K562 (cell line): ENCODE measurements at regions not wholly inside any gene's neighbourhood (a gene's known extent, or its start where the extent isn't known, plus 50 kb on each side); places are given as distances from the start of the nearest gene placed in this dataset.

Experiments
- ATAC-seq: fragments of 200-7000 bp; cut with Tn5 transposase; 3 replicates; pipeline ENCODE4 v1.9.1; 2020; ENCODE audit warnings: moderate library complexity
- BruUV-seq: library from RNA; stranded (reverse); fragments of 400-500 nt; replicated peaks from 2 replicates; lab custom pipeline; 2021; lab: Mats Ljungman, UMichigan
- CTCF ChIA-PET: fragments of 300-600 bp; formaldehyde crosslinking; extraction: SDS; loops from one replicate; lab custom pipeline; 2021; ENCODE audit warnings: low intra/inter-chr PET ratio; lab: Yijun Ruan, JAX
- POLR2A ChIA-PET: fragments of 300-600, 350-650 bp; sonication (Branson Sonifier 250); formaldehyde crosslinking; extraction: SDS; loops from one replicate; lab custom pipeline; 2021; ENCODE audit warnings: antibody characterized with exemption, inconsistent platforms; lab: Yijun Ruan, JAX
- DNase-seq, 4 experiments: peaks; one replicate each; pipeline versions ENCODE4 v3.0.0 to v3.0.0-alpha.2; 2011 to 2018; ENCODE audit warnings: low spot score in 3 of 4, mixed read lengths in 3 of 4; ENCODE audit errors: extremely low read depth in 1 of 4
- FAIRE-seq: peaks from 2 replicates; lab custom pipeline; 2011; peaks lifted over from hg19 to GRCh38; lab: Jason Lieb, UNC
- H2AFZ ChIP-seq: 2 replicates; pipeline ENCODE4 v1.6.0; 2011; ENCODE audit warnings: low read depth, low read length, control low read depth, inconsistent platforms
- H3K27ac ChIP-seq: fragments of 200-600 bp; 3 replicates; pipeline ENCODE4 v1.8.0; 2011; ENCODE audit warnings: low read depth, mild to moderate bottlenecking, control low read depth, inconsistent platforms, low read length, moderate library complexity, mixed read lengths; ENCODE audit errors: extremely low read depth
- H3K27me3 ChIP-seq, 2 experiments: fragments of 300-600 bp in 1 of 2; 2 replicates in 1 of 2; 3 replicates in 1 of 2; pipeline versions ENCODE4 v1.6.0 to v1.8.0; 2011; ENCODE audit warnings: inconsistent platforms in 2 of 2, low read length in 2 of 2, mild to moderate bottlenecking in 1 of 2, mixed read lengths in 1 of 2, moderate library complexity in 1 of 2; ENCODE audit not compliant: control insufficient read depth in 2 of 2, insufficient read depth in 2 of 2
- H3K36me3 ChIP-seq: fragments of 300-600 bp; 3 replicates; pipeline ENCODE4 v1.8.0; 2011; ENCODE audit warnings: mild to moderate bottlenecking, low read length, inconsistent platforms; ENCODE audit not compliant: control insufficient read depth, insufficient read depth
- H3K4me1 ChIP-seq, 2 experiments: fragments of 200-600 bp in 1 of 2; replicated peaks in 1 of 2; 2 replicates in 1 of 2; 3 replicates in 1 of 2; pipeline versions ENCODE4 v1.5.1 to v1.8.0; 2011; ENCODE audit warnings: inconsistent platforms in 2 of 2, low read length in 2 of 2, mild to moderate bottlenecking in 1 of 2, mixed read lengths in 1 of 2, moderate library complexity in 1 of 2; ENCODE audit not compliant: control insufficient read depth in 2 of 2, insufficient read depth in 2 of 2
- H3K4me2 ChIP-seq: 2 replicates; pipeline ENCODE4 v1.6.1; 2011; ENCODE audit warnings: low read length, control low read depth, inconsistent platforms, mixed read lengths; ENCODE audit not compliant: insufficient read depth
- H3K4me3 ChIP-seq: fragments of 200-600 bp; sonication (generic), shearing (Covaris generic); 2 replicates; pipeline ENCODE4 v1.5.1; 2016; ENCODE audit warnings: control low read depth, inconsistent platforms
- H3K79me2 ChIP-seq: fragments of 200-600 bp; 3 replicates; pipeline ENCODE4 v1.8.0; 2011; ENCODE audit warnings: low read length, inconsistent platforms; ENCODE audit not compliant: control insufficient read depth, insufficient read depth
- H3K9ac ChIP-seq, 2 experiments: 2 replicates each; pipeline versions ENCODE4 v1.6.0 to v1.6.1; 2011; ENCODE audit warnings: low read depth in 2 of 2, low read length in 2 of 2, control low read depth in 1 of 2, inconsistent platforms in 1 of 2, mild to moderate bottlenecking in 1 of 2, mixed read lengths in 1 of 2; ENCODE audit not compliant: insufficient read depth in 1 of 2
- H3K9me1 ChIP-seq: one replicate; pipeline ENCODE4 v1.6.0; 2011; ENCODE audit warnings: inconsistent platforms, mild to moderate bottlenecking, low read length, moderate library complexity; ENCODE audit not compliant: control insufficient read depth, insufficient read depth
- H3K9me3 ChIP-seq: replicated peaks from 2 replicates; pipeline ENCODE4 v1.5.1; 2011; ENCODE audit warnings: low read depth, low read length, inconsistent platforms; ENCODE audit not compliant: control insufficient read depth, insufficient read depth
- H4K20me1 ChIP-seq: replicated peaks from 2 replicates; pipeline ENCODE4 v1.6.1; 2011; ENCODE audit warnings: low read length, inconsistent platforms, mixed read lengths; ENCODE audit not compliant: control insufficient read depth, insufficient read depth
- EGR1 ChIP-seq: fragments of 450-650 bp; conservative IDR thresholded peaks from 2 replicates; pipeline ENCODE4 v1.6.1; 2017; ENCODE audit warnings: mild to moderate bottlenecking
- ETV6 ChIP-seq, 3 experiments: fragments of 150-350 bp in 1 of 3; sonication (generic) in 1 of 3; formaldehyde crosslinking in 1 of 3; IDR thresholded peaks; 2 replicates each; pipeline versions ENCODE4 v1.6.1 to v1.8.0; 2014 to 2022; ENCODE audit warnings: borderline replicate concordance in 2 of 3, low read depth in 2 of 3, antibody characterized with exemption in 1 of 3, low read length in 1 of 3, mild to moderate bottlenecking in 1 of 3, missing genetic modification reagents in 1 of 3
- GTF2E2 ChIP-seq: fragments of 200-800 bp; sonication (Bioruptor generic); IDR thresholded peaks from 2 replicates; pipeline ENCODE4 v1.6.1; 2016; ENCODE audit warnings: missing genetic modification characterization, missing compliant biosample characterization
- RAD21 ChIP-seq, 2 experiments: fragments of 250-450 bp in 1 of 2; fragments of 450-650 bp in 1 of 2; sonication (Bioruptor Pico) in 1 of 2; formaldehyde crosslinking in 1 of 2; IDR thresholded peaks in 1 of 2; conservative IDR thresholded peaks in 1 of 2; 2 replicates each; pipeline versions ENCODE4 v1.4.0 to v1.8.0; 2020 to 2022; ENCODE audit warnings: mild to moderate bottlenecking in 2 of 2, moderate library complexity in 1 of 2
- SOX6 ChIP-seq: fragments of 450-650 bp; IDR thresholded peaks from 2 replicates; pipeline ENCODE4 v1.6.1; 2014; ENCODE audit warnings: mild to moderate bottlenecking
- ZBTB1 ChIP-seq: sonication (generic); formaldehyde crosslinking; IDR thresholded peaks from 2 replicates; pipeline ENCODE4 v1.8.1; 2023; ENCODE audit warnings: missing genetic modification reagents, low read depth, mild to moderate bottlenecking, borderline replicate concordance
- ZNF24 ChIP-seq: fragments of 450-650 bp; IDR thresholded peaks from 2 replicates; pipeline ENCODE4 v1.6.1; 2016
- ZNF584 ChIP-seq: fragments of 200-800 bp; sonication (Bioruptor generic); IDR thresholded peaks from 2 replicates; pipeline ENCODE4 v1.6.1; 2016; ENCODE audit warnings: low read depth, mild to moderate bottlenecking, missing genetic modification characterization, missing compliant biosample characterization
- ZNF668 ChIP-seq: fragments of 250-450 bp; sonication (Bioruptor Pico); IDR thresholded peaks from 2 replicates; pipeline ENCODE4 v1.8.0; 2022; ENCODE audit warnings: mild to moderate bottlenecking, inconsistent platforms
- WGBS: fragments of 100-300 bp; shearing (Covaris generic); methylation state at CpG from one replicate; pipeline ENCODE4 v1.1.6; 2016; ENCODE audit warnings: low coverage, mixed read lengths; ENCODE audit not compliant: insufficient coverage; ENCODE audit errors: missing lambda C conversion rate; 5-methylcytosine and 5-hydroxymethylcytosine counted together
- in situ Hi-C: fragments of 300-500 bp; cut with MboI; formaldehyde crosslinking; loops from 4 replicates; pipeline ENCODE4 v1.15.0; 2018; ENCODE audit warnings: inconsistent platforms, mixed read lengths
- intact Hi-C: fragments of 100-400 bp; cut with micrococcal nuclease; formaldehyde crosslinking; loops from 2 replicates; pipeline ENCODE4 v1.14.2; 2022
- TF ChIP-seq, protein P1 (sequence below): IDR thresholded peaks from 3 replicates; pipeline ENCODE4 v1.6.1; 2011; ENCODE audit warnings: borderline replicate concordance, mild to moderate bottlenecking, moderate library complexity; ENCODE audit not compliant: insufficient read length; ENCODE audit errors: extremely low read depth
- TF ChIP-seq, protein P2 (sequence below): fragments of 250-450 bp; sonication (Bioruptor Pico); IDR thresholded peaks from 2 replicates; pipeline ENCODE4 v1.5.0; 2021; ENCODE audit warnings: mild to moderate bottlenecking, moderate library complexity
- TF ChIP-seq, protein P3 (sequence below): fragments of 250-450 bp; sonication (Bioruptor Pico); IDR thresholded peaks from 2 replicates; pipeline ENCODE4 v1.4.0; 2020

DNA sequence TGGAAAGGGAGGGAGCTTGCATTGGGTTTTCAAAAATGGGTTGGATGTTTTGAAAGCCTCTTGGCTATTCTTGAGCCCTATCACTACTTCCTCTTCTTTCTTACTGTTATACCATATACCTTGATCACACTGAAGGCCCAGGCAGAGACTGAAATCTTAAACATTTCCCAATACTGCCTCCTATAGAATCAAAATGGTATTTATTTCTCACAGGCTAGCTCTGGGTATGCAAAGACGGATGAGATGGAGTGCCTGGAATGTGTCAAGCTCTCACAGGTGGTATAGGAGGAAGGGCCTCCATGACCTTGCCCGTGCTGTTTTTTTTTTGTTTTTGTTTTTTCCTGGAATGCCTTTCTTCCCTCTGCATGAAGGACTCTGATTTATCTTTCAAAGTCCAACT is 268.4 kb upstream of the USP24 start (continued):
- TF ChIP-seq GTF2E2 (tag) (no peak), RAD21 (CRISPR knock-in tag; conservative IDR thresholded peaks at IDR 0.05 in 1 of 2, IDR thresholded peaks at IDR 0.05 in 1 of 2) (peak; percentile 72 to 77), ETV6 (IDR thresholded peaks at IDR 0.05; ENCODE audit: borderline replicate concordance in 1 of 2, low read depth in 2 of 2, low read length in 1 of 2) (no peak), ETV6 (CRISPR knock-in tag; IDR thresholded peaks at IDR 0.05; ENCODE audit: borderline replicate concordance) (no peak), ZNF584 (CRISPR knock-in tag) (no peak), ZNF24 (peak; percentile 29; the same call in 1 of the 2 replicates)
- TF ChIP-seq, protein P1, sequence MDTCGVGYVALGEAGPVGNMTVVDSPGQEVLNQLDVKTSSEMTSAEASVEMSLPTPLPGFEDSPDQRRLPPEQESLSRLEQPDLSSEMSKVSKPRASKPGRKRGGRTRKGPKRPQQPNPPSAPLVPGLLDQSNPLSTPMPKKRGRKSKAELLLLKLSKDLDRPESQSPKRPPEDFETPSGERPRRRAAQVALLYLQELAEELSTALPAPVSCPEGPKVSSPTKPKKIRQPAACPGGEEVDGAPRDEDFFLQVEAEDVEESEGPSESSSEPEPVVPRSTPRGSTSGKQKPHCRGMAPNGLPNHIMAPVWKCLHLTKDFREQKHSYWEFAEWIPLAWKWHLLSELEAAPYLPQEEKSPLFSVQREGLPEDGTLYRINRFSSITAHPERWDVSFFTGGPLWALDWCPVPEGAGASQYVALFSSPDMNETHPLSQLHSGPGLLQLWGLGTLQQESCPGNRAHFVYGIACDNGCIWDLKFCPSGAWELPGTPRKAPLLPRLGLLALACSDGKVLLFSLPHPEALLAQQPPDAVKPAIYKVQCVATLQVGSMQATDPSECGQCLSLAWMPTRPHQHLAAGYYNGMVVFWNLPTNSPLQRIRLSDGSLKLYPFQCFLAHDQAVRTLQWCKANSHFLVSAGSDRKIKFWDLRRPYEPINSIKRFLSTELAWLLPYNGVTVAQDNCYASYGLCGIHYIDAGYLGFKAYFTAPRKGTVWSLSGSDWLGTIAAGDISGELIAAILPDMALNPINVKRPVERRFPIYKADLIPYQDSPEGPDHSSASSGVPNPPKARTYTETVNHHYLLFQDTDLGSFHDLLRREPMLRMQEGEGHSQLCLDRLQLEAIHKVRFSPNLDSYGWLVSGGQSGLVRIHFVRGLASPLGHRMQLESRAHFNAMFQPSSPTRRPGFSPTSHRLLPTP, result no peak

DNA sequence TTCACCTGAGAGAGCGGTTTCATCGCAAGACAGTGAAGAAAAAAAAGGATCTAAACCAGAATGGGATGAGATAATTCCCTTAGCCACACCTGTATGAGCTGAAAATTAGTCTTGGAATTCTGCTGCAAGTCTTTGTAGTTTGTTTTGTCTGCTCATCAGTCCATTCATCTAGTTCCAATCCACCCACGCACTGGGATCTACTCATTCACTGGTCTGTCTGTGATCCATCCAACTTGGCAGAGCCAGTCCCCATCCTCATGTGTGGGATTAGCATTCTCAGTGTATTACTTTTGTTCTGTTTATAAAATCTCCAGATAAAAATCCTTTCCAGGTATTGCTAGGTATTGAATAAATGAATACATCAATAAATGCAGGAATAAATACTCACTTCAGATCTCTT is 266.5 kb upstream of the USP24 start:
- POLR2A ChIA-PET, result interaction anchor here (0.6 to 1.2 kb wide), 2 partner anchors 11 to 163 kb away, joined by 3 read pairs; no protein-coding TSS in a partner anchor
- WGBS, result 18% methylated on average over 3 of the region's 3 CpGs

More for the DNA sequence above, 266.5 kb upstream of the USP24 start:
- Histone ChIP-seq H4K20me1 (no peaks in the 10 kb centered on the region), H3K4me1 (no peaks in the 10 kb centered on the region), H3K36me3 (no peaks in the 10 kb centered on the region), H3K9me3 (no peaks in the 10 kb centered on the region), H3K79me2 (no peaks in the 10 kb centered on the region), H3K9me1 (no peaks in the 10 kb centered on the region), H3K4me3 (no peak overlapping the region), H3K4me2 (no peak overlapping the region), H3K27ac (no peak overlapping the region), H3K27me3 (no peaks in the 10 kb centered on the region), H2AFZ (no peak overlapping the region), H3K9ac (no peak overlapping the region)
- in situ Hi-C loops (loop anchor here (5.0 to 10.0 kb wide), 2 partner anchors 54 to 107 kb away; no protein-coding TSS in a partner anchor), intact Hi-C loops (loop anchor here (2.0 to 5.0 kb wide), 2 partner anchors 39 to 194 kb away; no protein-coding TSS in a partner anchor)
- FAIRE-seq (no peak), DNase-seq (no peak), ATAC-seq (no peak)
- TF ChIP-seq ZBTB1 (CRISPR knock-in tag) (no peak), ZNF668 (CRISPR knock-in tag) (no peak), SOX6 (no peak), EGR1 (peak; percentile 43; the same call in 1 of the 2 replicates)
- TF ChIP-seq, protein P2, sequence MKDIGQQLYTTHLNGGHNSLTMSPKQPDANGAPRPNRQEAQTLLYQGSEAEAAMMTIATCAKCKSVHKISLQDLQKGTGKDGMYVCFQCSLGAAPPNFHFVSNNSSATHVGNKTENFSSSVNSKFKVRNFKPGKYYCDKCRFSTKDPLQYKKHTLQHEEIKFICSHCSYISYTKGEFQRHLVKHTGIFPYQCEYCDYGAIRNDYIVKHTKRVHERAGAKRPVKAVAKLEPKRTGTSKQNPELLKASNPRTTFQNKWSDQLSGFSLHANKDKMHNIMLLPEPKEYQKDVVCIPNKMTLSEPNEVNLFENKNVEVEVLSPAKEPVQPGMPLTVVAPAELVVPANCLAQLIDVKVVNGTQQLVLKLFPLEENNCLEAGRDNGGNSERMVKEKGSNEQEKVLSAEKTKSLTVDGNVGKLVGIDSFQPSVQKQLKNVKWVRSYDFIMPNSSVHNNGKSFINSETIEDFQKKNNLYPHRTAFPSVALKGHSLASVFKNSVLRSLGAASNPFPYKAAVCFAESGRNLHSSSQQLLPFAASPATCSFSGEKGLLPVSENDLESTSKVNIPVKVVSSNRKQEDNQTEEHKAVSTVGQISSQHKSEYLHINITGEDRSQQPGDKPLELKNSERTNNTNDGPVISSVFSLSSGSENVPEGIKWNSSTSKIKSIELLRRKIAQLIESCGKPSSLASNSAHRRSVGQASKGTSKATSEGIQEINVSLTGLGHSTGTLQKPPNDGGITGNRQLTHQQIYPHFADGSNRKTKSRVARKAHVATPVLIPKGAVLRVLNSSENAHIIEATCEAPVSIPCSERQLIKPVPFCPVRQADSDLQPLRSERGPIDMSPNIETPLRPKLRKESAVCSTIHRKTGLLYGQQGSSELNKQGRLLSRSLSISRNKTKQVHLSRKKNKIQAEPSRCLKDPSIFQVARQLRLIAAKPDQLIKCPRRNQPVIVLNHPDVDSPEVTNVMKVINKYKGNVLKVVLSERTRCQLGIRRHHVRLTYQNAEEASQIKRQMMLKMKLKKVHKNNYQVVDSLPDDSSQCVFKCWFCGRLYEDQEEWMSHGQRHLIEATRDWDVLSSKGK (CRISPR knock-in tag), result no peak
- TF ChIP-seq, protein P3, sequence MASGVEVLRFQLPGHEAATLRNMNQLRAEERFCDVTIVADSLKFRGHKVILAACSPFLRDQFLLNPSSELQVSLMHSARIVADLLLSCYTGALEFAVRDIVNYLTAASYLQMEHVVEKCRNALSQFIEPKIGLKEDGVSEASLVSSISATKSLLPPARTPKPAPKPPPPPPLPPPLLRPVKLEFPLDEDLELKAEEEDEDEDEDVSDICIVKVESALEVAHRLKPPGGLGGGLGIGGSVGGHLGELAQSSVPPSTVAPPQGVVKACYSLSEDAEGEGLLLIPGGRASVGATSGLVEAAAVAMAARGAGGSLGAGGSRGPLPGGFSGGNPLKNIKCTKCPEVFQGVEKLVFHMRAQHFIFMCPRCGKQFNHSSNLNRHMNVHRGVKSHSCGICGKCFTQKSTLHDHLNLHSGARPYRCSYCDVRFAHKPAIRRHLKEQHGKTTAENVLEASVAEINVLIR (CRISPR knock-in tag), result no peak
- CTCF ChIA-PET, result interaction anchor here (1.1 kb wide), 1 partner anchor 101 kb away, joined by 3 read pairs; no protein-coding TSS in a partner anchor
- BruUV-seq, result no TSS peak
